Prostate gland (tissue), 2 donors: ENCODE measurements at regions not wholly inside any gene's neighbourhood (a gene's known extent, or its start where the extent isn't known, plus 50 kb on each side); places are given as distances from the start of the nearest gene placed in this dataset.

Experiments
- CTCF ChIP-seq, 4 experiments: fragments of 200-600 bp in 2 of 4; fragments of 450-650 bp in 2 of 4; sonication (generic) in 2 of 4; IDR thresholded peaks; 1 replicate in 3 of 4; 2 replicates in 1 of 4; pipeline ENCODE4 v1.5.1; 2016 to 2019; ENCODE audit warnings: antibody characterized with exemption in 4 of 4, mild to moderate bottlenecking in 2 of 4, moderate library complexity in 2 of 4
- POLR2A ChIP-seq: fragments of 450-650 bp; IDR thresholded peaks from one replicate; pipeline ENCODE4 v1.6.1; 2016; ENCODE audit warnings: antibody characterized with exemption, mild to moderate bottlenecking
- POLR2AphosphoS5 ChIP-seq: sonication (generic); formaldehyde crosslinking; IDR thresholded peaks from one replicate; pipeline ENCODE4 v1.6.1; 2017; ENCODE audit warnings: antibody characterized with exemption

GRCh38 chr6:11396860-11397259 lies 140.7 kb upstream of the TMEM170B start:
- no peak for TF ChIP-seq POLR2AphosphoS5
- no peak for TF ChIP-seq CTCF (IDR thresholded peaks at IDR 0.05)
- TF ChIP-seq POLR2A = no peak
